SK-N-SH (cell line): ENCODE measurements at regions not wholly inside any gene's neighbourhood (a gene's known extent, or its start where the extent isn't known, plus 50 kb on each side); places are given as distances from the start of the nearest gene placed in this dataset.

Experiments
- EP300 ChIP-seq, 2 experiments: IDR thresholded peaks; 2 replicates each; pipeline versions ENCODE4 v1.4.0 to v1.6.1; 2012; ENCODE audit warnings: borderline replicate concordance in 1 of 2, low read depth in 1 of 2, low read length in 1 of 2
- FOXM1 ChIP-seq: IDR thresholded peaks from 2 replicates; pipeline ENCODE4 v1.4.0; 2012; ENCODE audit warnings: low read depth, mild to moderate bottlenecking
- GABPA ChIP-seq: IDR thresholded peaks from 2 replicates; pipeline ENCODE4 v1.4.0; 2012; ENCODE audit warnings: low read depth, mild to moderate bottlenecking
- IRF3 ChIP-seq: fragments of 150-350 bp; IDR thresholded peaks from 2 replicates; pipeline ENCODE4 v1.6.1; 2016; ENCODE audit warnings: mild to moderate bottlenecking, low read depth, low read length
- MXI1 ChIP-seq: IDR thresholded peaks from 2 replicates; pipeline ENCODE4 v1.6.1; 2012; ENCODE audit warnings: mild to moderate bottlenecking, low read depth, low read length, improper control_type of control experiment
- RAD21 ChIP-seq: IDR thresholded peaks from 2 replicates; pipeline ENCODE4 v1.6.1; 2012; ENCODE audit warnings: mild to moderate bottlenecking, low read length
- RXRA ChIP-seq: IDR thresholded peaks from 2 replicates; pipeline ENCODE4 v1.4.0; 2012; ENCODE audit warnings: low read depth, mild to moderate bottlenecking, borderline replicate concordance
- YY1 ChIP-seq: IDR thresholded peaks from 2 replicates; pipeline ENCODE4 v1.4.0; 2012; ENCODE audit warnings: low read depth, mild to moderate bottlenecking
- ZBTB33 ChIP-seq: IDR thresholded peaks from 2 replicates; pipeline ENCODE4 v1.4.0; 2012; ENCODE audit warnings: low read depth, borderline replicate concordance
- TF ChIP-seq, protein P1 (sequence below): fragments of 200-600 bp; sonication (generic); IDR thresholded peaks from 2 replicates; pipeline ENCODE4 v1.6.1; 2017; ENCODE audit warnings: antibody characterized with exemption, mild to moderate bottlenecking, moderate library complexity

GRCh38 chr7:4604456-4604940, 77.6 kb upstream of the FOXK1 start:
- TF ChIP-seq YY1, result no peak
- no peak for TF ChIP-seq RXRA
- no peak for TF ChIP-seq GABPA
- TF ChIP-seq ZBTB33, result no peak
- TF ChIP-seq EP300 (IDR thresholded peaks at IDR 0.05; ENCODE audit: borderline replicate concordance in 1 of 2, low read depth in 1 of 2, low read length in 1 of 2), result no peak
- TF ChIP-seq, protein P1, sequence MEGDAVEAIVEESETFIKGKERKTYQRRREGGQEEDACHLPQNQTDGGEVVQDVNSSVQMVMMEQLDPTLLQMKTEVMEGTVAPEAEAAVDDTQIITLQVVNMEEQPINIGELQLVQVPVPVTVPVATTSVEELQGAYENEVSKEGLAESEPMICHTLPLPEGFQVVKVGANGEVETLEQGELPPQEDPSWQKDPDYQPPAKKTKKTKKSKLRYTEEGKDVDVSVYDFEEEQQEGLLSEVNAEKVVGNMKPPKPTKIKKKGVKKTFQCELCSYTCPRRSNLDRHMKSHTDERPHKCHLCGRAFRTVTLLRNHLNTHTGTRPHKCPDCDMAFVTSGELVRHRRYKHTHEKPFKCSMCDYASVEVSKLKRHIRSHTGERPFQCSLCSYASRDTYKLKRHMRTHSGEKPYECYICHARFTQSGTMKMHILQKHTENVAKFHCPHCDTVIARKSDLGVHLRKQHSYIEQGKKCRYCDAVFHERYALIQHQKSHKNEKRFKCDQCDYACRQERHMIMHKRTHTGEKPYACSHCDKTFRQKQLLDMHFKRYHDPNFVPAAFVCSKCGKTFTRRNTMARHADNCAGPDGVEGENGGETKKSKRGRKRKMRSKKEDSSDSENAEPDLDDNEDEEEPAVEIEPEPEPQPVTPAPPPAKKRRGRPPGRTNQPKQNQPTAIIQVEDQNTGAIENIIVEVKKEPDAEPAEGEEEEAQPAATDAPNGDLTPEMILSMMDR, result no peak
- TF ChIP-seq FOXM1, result no peak
- TF ChIP-seq RAD21, result no peak
- no peak for TF ChIP-seq MXI1
- no peak for TF ChIP-seq IRF3
